ENCODE measurements at regions not wholly inside any gene's neighbourhood (a gene's known extent, or its start where the extent isn't known, plus 50 kb on each side); places are given as distances from the start of the nearest gene placed in this dataset.

GRCh38 chr3:181839916-181840297, 128.2 kb downstream of the SOX2 start:
- Histone ChIP-seq H3F3A (replicated peaks; ENCODE audit: insufficient read depth) (no peaks in the 10 kb centered on the region), H3K79me2 (ENCODE audit: insufficient read depth) (no peaks in the 10 kb centered on the region), H3K9me3 (no peaks in the 10 kb centered on the region), H3K4me1 (ENCODE audit: control insufficient read depth in 1 of 2, insufficient read depth in 2 of 2, low read depth in 1 of 2, low read length in 1 of 2) (no peaks in the 10 kb centered on the region), H3K9ac (no peak overlapping the region), H3K36me3 (replicated peaks in 1 of 2; ENCODE audit: control insufficient read depth in 1 of 2, insufficient read depth in 2 of 2, low read length in 1 of 2) (no peaks in the 10 kb centered on the region), H3K27me3 (ENCODE audit: insufficient read depth) (no peaks in the 10 kb centered on the region), H4K20me1 (ENCODE audit: insufficient read depth) (no peaks in the 10 kb centered on the region), H3K27ac (ENCODE audit: low read depth in 2 of 2, low read length in 1 of 2) (no peak overlapping the region), H2AFZ (ENCODE audit: low read depth) (no peak overlapping the region), H3K4me3 (ENCODE audit: low read depth in 2 of 2, low read length in 1 of 2) (no peak overlapping the region), H3K9me2 (no peaks in the 10 kb centered on the region), H3K4me2 (no peak overlapping the region)
- DNase-seq = no peak
- 66% methylated on average over 3 of the region's 3 CpGs for WGBS (ENCODE audit: low lambda C conversion rate)
- ChIA-PET POLR2A (no interaction called here), CTCF (no interaction called here)
- no peak for TF ChIP-seq RFX5 (IDR thresholded peaks at IDR 0.05; ENCODE audit: low read length)
- TF ChIP-seq RAD21 (IDR thresholded peaks at IDR 0.05; ENCODE audit: low read length) = no peak
- TF ChIP-seq TEAD4 (IDR thresholded peaks at IDR 0.05; ENCODE audit: borderline replicate concordance, insufficient read depth) = no peak
- TF ChIP-seq NRF1 (IDR thresholded peaks at IDR 0.05; ENCODE audit: low read depth, low read length) = no peak
- TF ChIP-seq TAF1 (IDR thresholded peaks at IDR 0.05; ENCODE audit: borderline replicate concordance, low read depth, low read length) = no peak
- TF ChIP-seq FOXJ3 (CRISPR knock-in tag; IDR thresholded peaks at IDR 0.05) = no peak
- no peak for TF ChIP-seq JUND (IDR thresholded peaks at IDR 0.05)
- TF ChIP-seq TCF12 (IDR thresholded peaks at IDR 0.05) = no peak
- TF ChIP-seq CTCF (IDR thresholded peaks at IDR 0.05) = no peak
- TF ChIP-seq FOSL2 (IDR thresholded peaks at IDR 0.05; ENCODE audit: borderline replicate concordance, low read depth) = no peak

- H3F3A ChIP-seq (replicated peaks; ENCODE audit: insufficient read depth) = no peaks in the 10 kb centered on the region
- no peak overlapping the region for H3K4me3 ChIP-seq (ENCODE audit: low read depth in 2 of 2, low read length in 1 of 2)
- no peak overlapping the region for H3K27ac ChIP-seq (ENCODE audit: low read depth in 2 of 2, low read length in 1 of 2)
- H3K36me3 ChIP-seq (replicated peaks in 1 of 2; ENCODE audit: control insufficient read depth in 1 of 2, insufficient read depth in 2 of 2, low read length in 1 of 2) = no peaks in the 10 kb centered on the region
- no peak for DNase-seq
- no peaks in the 10 kb centered on the region for H3K9me3 ChIP-seq
- no peaks in the 10 kb centered on the region for H3K27me3 ChIP-seq (ENCODE audit: insufficient read depth)
- H4K20me1 ChIP-seq (ENCODE audit: insufficient read depth) = no peaks in the 10 kb centered on the region
- no peaks in the 10 kb centered on the region for H3K4me1 ChIP-seq (ENCODE audit: control insufficient read depth in 1 of 2, insufficient read depth in 2 of 2, low read depth in 1 of 2, low read length in 1 of 2)
- POLR2A ChIA-PET = no interaction called here
- no peak for TF ChIP-seq TCF12 (IDR thresholded peaks at IDR 0.05)
- no peak for TF ChIP-seq SIN3A (IDR thresholded peaks at IDR 0.05; ENCODE audit: borderline replicate concordance, low read depth, low read length)
- no peak for TF ChIP-seq FOSL2 (IDR thresholded peaks at IDR 0.05; ENCODE audit: borderline replicate concordance, low read depth)
- TF ChIP-seq NFIC (IDR thresholded peaks at IDR 0.05; ENCODE audit: borderline replicate concordance) = no peak
- TF ChIP-seq JUND (IDR thresholded peaks at IDR 0.05) = no peak
- no peak for TF ChIP-seq ELF1 (IDR thresholded peaks at IDR 0.05)
- no peak for TF ChIP-seq GABPA (IDR thresholded peaks at IDR 0.05; ENCODE audit: low read depth)
- no peak for TF ChIP-seq YY1 (IDR thresholded peaks at IDR 0.05; ENCODE audit: low read depth)
- TF ChIP-seq EP300 (IDR thresholded peaks at IDR 0.05; ENCODE audit: borderline replicate concordance in 1 of 2, low read depth in 1 of 2, low read length in 1 of 2) = no peak
- TF ChIP-seq CTCF (IDR thresholded peaks at IDR 0.05) = no peak
- TF ChIP-seq MEF2A (IDR thresholded peaks at IDR 0.05; ENCODE audit: borderline replicate concordance, low read depth) = no peak
- no peak for TF ChIP-seq MAX (IDR thresholded peaks at IDR 0.05; ENCODE audit: low read depth)
- TF ChIP-seq USF1 (IDR thresholded peaks at IDR 0.05; ENCODE audit: borderline replicate concordance, low read depth) = no peak
- no peaks in the 10 kb centered on the region for H3K79me2 ChIP-seq (ENCODE audit: insufficient read depth)
- no peaks in the 10 kb centered on the region for H3K9me2 ChIP-seq
- H2AFZ ChIP-seq (ENCODE audit: low read depth) = no peak overlapping the region
- H3K4me2 ChIP-seq = no peak overlapping the region
- no peak overlapping the region for H3K9ac ChIP-seq
- WGBS (ENCODE audit: low lambda C conversion rate) = 57% methylated on average over 3 of the region's 3 CpGs
- CTCF ChIA-PET = no interaction called here
These were observed 132.5 kb downstream of the SOX2 start for GRCh38 chr3:181844211-181844610.

Data from SK-N-SH (cell line).